HL-60/S4 (cell line): ENCODE measurements at regions not wholly inside any gene's neighbourhood (a gene's known extent, or its start where the extent isn't known, plus 50 kb on each side); places are given as distances from the start of the nearest gene placed in this dataset.

Experiments
- in situ Hi-C: fragments of 300-500 bp; cut with MboI; formaldehyde crosslinking; loops from 2 replicates; pipeline ENCODE4 v1.14.3; 2022; ENCODE audit warnings: low sequenced_read_pairs

GRCh38 chr13:76383676-76384461, 502.3 kb downstream of the KCTD12 start:
- in situ Hi-C loops: no loop called here

DNA sequence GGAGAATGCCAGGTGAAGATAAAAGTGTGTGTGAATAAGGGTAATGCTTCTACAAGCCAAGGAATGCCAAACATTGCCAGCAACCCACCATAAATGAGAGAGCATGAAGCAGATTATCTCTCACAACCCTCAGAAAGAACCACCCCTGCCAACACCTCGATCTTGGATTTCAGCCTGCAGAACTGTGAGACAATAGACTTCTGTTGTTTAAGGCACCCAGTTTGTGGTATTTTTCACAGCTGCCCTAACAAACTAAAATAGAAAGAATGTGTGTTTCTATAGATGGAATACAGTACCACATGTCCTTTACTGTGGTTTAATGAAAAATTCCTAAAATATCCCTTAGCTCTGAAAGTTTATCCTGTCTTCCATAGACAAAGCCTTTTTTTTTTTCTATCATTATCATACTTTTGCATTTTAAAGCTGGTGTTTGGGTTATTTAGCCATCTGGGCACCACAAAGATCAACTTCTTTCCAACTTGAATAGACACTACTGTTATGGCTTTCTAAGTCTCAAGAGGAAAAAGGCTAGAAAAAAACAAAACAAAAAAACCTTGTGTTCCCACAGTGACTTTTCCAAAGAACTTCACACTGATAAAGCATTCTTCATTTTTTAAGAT, 505.6 kb downstream of the KCTD12 start:
- in situ Hi-C loops: no loop called here

DNA sequence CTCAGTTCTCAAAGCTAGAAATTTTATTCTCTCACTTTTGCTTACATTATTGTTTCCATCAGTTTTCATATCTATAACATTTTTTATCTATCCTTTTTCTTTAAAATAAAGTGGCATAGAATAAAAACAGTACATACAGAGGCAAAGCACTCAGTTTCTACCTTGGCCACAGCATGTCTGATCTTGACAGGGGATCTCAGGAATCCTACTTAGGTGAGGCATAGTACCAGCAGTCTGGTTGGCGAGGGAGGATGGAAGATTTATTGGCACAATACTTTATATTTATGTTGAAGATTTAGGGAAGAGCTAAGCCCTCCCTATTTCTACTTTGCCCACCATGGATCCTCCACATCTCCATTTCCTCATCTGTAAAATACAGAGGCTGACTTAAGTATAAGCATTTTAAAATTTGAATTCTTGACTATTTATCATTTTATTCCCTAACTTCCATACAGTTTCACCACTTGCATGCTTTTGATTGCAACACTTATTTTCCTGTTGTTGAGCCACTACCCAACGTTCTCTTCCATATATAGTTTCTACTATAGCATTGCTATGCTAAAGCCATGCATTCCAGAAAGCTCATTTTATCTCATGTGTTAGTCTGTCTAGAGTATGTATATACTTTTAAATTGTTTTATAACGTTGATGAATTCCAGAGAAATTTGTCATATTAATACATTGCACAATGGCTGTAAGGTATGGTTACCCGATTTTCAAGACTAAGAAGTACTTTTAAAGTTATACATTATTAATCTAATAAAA, 506.7 kb downstream of the KCTD12 start:
- in situ Hi-C loops: no loop called here

DNA sequence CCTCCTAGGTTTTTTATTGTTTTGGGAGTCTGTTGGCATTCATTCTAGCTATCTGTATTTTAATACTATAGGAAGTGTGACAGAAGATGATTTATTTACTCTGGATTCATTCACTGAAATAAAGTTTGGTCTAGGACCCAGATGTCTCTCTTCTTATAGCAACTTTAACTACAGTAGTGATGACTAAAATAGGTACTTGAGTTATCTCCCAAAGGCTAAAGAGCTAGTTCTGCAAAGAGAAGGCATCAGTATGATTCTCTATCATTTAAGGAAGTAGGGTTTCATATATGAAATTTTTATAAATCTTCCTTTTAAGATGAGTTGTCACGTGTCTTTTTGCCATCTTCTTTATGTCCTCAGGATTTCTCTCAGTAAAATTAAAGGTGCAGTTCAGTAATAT, 507.4 kb downstream of the KCTD12 start:
- in situ Hi-C loops: no loop called here

GRCh38 chr13:76363682-76364289, 522.4 kb downstream of the KCTD12 start:
- in situ Hi-C loops: no loop called here

DNA sequence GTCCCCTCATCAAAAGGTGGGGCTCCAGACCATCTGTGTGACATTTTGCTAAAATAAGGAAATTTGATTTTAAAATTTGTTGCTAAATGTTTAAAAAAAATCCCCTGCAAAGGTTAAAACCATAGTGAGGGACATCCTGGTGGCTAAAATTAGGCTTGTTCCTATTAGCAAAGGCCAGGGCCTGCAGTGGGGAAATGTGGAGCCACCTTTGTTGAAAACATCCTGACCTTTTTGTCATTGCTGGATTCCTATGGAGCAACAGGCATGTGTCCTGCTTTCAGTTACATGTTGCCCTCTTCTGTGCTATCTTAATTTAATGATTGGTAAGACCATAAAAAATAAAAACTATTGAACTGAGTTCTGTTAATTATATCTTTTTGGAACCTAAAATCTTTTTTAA, 524.3 kb downstream of the KCTD12 start:
- in situ Hi-C loops: no loop called here

GRCh38 chr13:76351541-76352229, 534.5 kb downstream of the KCTD12 start:
- in situ Hi-C loops: no loop called here

- in situ Hi-C loops: no loop called here
These were observed 535.8 kb downstream of the KCTD12 start for GRCh38 chr13:76350399-76350798.

GRCh38 chr13:76349700-76350099, 536.5 kb downstream of the KCTD12 start:
- in situ Hi-C loops: no loop called here

GRCh38 chr13:76339649-76340048, 546.6 kb downstream of the KCTD12 start:
- in situ Hi-C loops: no loop called here

DNA sequence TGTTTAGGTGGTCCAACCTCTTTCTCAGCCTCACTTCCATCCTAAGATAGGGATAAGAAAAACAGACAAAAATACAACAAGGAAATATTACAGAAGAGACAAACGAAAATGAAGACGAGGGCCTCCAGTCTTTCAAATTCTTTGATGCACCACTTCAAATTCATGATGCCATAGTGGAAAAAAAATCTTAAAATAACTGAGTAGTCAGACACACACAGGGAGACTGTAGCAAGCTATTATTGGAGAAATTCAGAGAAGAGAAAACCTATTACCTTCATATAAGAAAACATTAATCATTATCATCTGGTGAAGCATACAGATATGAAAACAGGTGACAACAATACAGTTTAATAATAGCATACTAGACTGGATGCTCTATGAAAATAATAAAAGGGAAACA, 548.2 kb downstream of the KCTD12 start:
- in situ Hi-C loops: no loop called here

GRCh38 chr13:76336889-76337844, 549.0 kb downstream of the KCTD12 start:
- in situ Hi-C loops: no loop called here

DNA sequence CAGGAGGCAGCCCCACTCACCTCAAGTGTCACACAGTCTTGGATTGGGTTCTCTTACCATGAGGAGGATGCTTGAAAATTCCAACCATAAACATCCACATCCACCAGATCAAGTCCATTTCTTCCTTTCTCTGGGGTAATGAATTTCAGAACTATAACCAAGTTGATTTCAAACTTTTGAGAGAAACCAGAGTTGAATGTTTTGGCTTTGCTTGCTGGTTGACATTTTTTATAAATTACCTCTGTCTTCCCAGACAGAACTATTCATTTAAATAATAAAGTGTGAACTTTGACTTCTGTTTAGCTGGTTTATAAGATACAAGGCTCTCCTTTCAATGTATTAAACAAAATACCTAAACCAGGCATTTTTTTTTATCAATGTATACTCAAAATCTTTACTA, 550.7 kb downstream of the KCTD12 start:
- in situ Hi-C loops: no loop called here

GRCh38 chr13:76331943-76332712, 554.1 kb downstream of the KCTD12 start:
- in situ Hi-C loops: no loop called here

DNA sequence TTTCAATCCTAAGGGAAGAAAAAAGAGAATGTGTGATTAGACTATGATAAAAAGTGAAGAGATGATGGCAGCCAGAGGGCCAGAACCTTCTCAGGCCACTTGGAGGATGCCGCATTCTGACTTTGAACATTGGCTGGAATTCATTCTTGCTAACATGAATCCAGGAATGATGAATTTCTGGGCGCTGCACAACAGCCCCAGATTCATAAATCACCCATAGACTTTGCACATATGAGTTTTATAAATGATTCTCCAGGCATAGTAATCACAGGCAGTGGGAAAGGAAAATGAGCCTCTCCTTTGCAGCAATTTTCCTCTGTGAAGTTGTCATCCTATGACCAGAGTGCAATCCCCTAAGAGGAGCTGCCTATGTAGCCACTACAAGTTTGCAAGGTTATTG, 555.4 kb downstream of the KCTD12 start:
- in situ Hi-C loops: no loop called here

- in situ Hi-C loops: no loop called here
These were observed 556.2 kb downstream of the KCTD12 start for GRCh38 chr13:76329866-76330580.

GRCh38 chr13:76329004-76329403, 557.2 kb downstream of the KCTD12 start:
- in situ Hi-C loops: no loop called here

DNA sequence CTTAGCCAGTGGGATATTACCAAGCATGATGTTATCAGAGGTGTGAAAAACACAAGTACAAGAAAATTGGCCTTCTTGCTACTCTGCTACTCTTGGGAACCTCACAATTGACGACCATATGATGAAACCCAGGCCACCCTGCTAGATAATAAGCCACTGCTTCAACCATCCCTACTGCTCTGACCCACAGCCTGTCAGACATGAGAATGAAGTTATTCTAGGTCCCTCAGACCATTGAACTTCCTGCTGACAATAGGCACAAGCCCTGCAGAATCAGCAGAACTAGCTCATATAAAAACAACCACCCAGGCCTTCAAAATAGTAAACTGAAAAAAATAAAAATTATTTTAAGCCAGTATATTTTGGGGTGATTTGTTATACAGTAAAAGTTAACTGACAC, 559.9 kb downstream of the KCTD12 start:
- in situ Hi-C loops: no loop called here
